K562 (cell line): ENCODE measurements at regions not wholly inside any gene's neighbourhood (a gene's known extent, or its start where the extent isn't known, plus 50 kb on each side); places are given as distances from the start of the nearest gene placed in this dataset.

ENCODE experiments used
- EGR1 ChIP-seq: fragments of 450-650 bp; conservative IDR thresholded peaks from 2 replicates; pipeline ENCODE4 v1.6.1; 2017; ENCODE audit warnings: mild to moderate bottlenecking
- EHMT2 ChIP-seq: fragments of 450-650 bp; IDR thresholded peaks from 2 replicates; pipeline ENCODE4 v1.6.1; 2018; ENCODE audit warnings: antibody characterized with exemption
- GABPA ChIP-seq: fragments of 200-800 bp; sonication (Bioruptor generic); conservative IDR thresholded peaks from 2 replicates; pipeline ENCODE4 v1.6.1; 2016; ENCODE audit warnings: low read depth, missing genetic modification characterization, missing compliant biosample characterization
- NBN ChIP-seq: fragments of 450-650 bp; IDR thresholded peaks from 2 replicates; pipeline ENCODE4 v1.6.1; 2016; ENCODE audit warnings: low read depth, mild to moderate bottlenecking
- POLR2AphosphoS5 ChIP-seq: IDR thresholded peaks from 2 replicates; pipeline ENCODE4 v1.6.1; 2011; ENCODE audit warnings: mild to moderate bottlenecking, low read depth, low read length, moderate library complexity; ENCODE audit not compliant: control insufficient read depth, insufficient read depth
- YY1 ChIP-seq, 3 experiments: IDR thresholded peaks; 2 replicates each; pipeline ENCODE4 v1.6.1; 2011; ENCODE audit warnings: low read length in 2 of 3, mild to moderate bottlenecking in 2 of 3, moderate library complexity in 2 of 3, borderline replicate concordance in 1 of 3, control low read depth in 1 of 3, low read depth in 1 of 3; ENCODE audit not compliant: insufficient read depth in 3 of 3, insufficient replicate concordance in 2 of 3, control insufficient read depth in 1 of 3, insufficient read length in 1 of 3; ENCODE audit errors: extremely low read depth in 1 of 3
- TF ChIP-seq, protein P1 (sequence below): sonication (generic); formaldehyde crosslinking; IDR thresholded peaks from 2 replicates; pipeline ENCODE4 v1.9.0; 2022; ENCODE audit warnings: mild to moderate bottlenecking, missing genetic modification reagents
- TF ChIP-seq, protein P2 (sequence below), 2 experiments: fragments of 450-650 bp; formaldehyde crosslinking in 1 of 2; IDR thresholded peaks; 2 replicates each; pipeline versions ENCODE4 v1.4.0 to v1.6.1; 2014 to 2020; ENCODE audit warnings: mild to moderate bottlenecking in 2 of 2, borderline replicate concordance in 1 of 2, low read depth in 1 of 2
- TF ChIP-seq, protein P3 (sequence below), 3 experiments: IDR thresholded peaks in 2 of 3; conservative IDR thresholded peaks in 1 of 3; 2 replicates each; pipeline ENCODE4 v1.5.1; 2011 to 2012; ENCODE audit warnings: low read length in 3 of 3, mild to moderate bottlenecking in 3 of 3, control low read depth in 2 of 3, improper control_type of control experiment in 1 of 3, inconsistent platforms in 1 of 3, low read depth in 1 of 3, mixed read lengths in 1 of 3, moderate library complexity in 1 of 3; ENCODE audit not compliant: insufficient read depth in 2 of 3
- TF ChIP-seq, protein P4 (sequence below), 2 experiments: fragments of 450-650 bp in 1 of 2; sonication (generic) in 1 of 2; formaldehyde crosslinking in 1 of 2; IDR thresholded peaks in 1 of 2; conservative IDR thresholded peaks in 1 of 2; 2 replicates each; pipeline versions ENCODE4 v1.6.1 to v1.8.1; 2016 to 2023; ENCODE audit warnings: mild to moderate bottlenecking in 2 of 2, moderate library complexity in 2 of 2, inconsistent platforms in 1 of 2, missing genetic modification reagents in 1 of 2
- TF ChIP-seq, protein P5 (sequence below), 2 experiments: fragments of 450-650 bp; conservative IDR thresholded peaks; 2 replicates each; pipeline ENCODE4 v1.6.1; 2017; ENCODE audit warnings: mild to moderate bottlenecking in 2 of 2, moderate library complexity in 2 of 2

DNA sequence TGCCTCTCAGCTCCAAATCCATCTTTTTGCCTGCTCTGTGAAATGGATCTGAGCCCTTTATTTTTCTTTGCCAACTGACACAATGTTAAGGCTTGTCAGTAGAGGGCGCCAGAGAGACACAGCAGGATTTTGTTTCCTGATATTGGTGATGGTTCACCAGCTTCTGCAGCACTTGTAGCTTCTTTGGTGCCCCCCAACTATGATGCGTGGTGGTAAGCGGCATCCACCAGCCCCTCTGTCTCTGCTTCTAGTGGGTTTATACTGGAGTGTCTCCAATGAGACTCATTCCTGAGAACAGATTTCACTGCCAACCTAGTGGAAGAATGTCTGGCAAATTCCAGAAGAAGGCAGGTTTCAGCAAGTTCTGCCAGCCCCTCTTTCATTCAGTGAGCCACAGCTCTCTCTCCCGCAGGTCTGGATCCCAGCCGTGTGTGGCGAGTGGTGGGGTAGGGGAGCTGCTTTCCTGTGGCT lies 471.9 kb upstream of the FRG2C start:
- TF ChIP-seq GABPA = no peak
- TF ChIP-seq EGR1 = no peak
- TF ChIP-seq POLR2AphosphoS5 = no peak
- TF ChIP-seq, protein P1, sequence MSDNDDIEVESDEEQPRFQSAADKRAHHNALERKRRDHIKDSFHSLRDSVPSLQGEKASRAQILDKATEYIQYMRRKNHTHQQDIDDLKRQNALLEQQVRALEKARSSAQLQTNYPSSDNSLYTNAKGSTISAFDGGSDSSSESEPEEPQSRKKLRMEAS = no peak
- no peak for TF ChIP-seq YY1 (IDR thresholded peaks at IDR 0.05; ENCODE audit: borderline replicate concordance in 1 of 3, control insufficient read depth in 1 of 3, extremely low read depth in 1 of 3, insufficient read depth in 3 of 3, insufficient read length in 1 of 3, insufficient replicate concordance in 2 of 3, low read depth in 1 of 3, low read length in 2 of 3)
- TF ChIP-seq, protein P2, sequence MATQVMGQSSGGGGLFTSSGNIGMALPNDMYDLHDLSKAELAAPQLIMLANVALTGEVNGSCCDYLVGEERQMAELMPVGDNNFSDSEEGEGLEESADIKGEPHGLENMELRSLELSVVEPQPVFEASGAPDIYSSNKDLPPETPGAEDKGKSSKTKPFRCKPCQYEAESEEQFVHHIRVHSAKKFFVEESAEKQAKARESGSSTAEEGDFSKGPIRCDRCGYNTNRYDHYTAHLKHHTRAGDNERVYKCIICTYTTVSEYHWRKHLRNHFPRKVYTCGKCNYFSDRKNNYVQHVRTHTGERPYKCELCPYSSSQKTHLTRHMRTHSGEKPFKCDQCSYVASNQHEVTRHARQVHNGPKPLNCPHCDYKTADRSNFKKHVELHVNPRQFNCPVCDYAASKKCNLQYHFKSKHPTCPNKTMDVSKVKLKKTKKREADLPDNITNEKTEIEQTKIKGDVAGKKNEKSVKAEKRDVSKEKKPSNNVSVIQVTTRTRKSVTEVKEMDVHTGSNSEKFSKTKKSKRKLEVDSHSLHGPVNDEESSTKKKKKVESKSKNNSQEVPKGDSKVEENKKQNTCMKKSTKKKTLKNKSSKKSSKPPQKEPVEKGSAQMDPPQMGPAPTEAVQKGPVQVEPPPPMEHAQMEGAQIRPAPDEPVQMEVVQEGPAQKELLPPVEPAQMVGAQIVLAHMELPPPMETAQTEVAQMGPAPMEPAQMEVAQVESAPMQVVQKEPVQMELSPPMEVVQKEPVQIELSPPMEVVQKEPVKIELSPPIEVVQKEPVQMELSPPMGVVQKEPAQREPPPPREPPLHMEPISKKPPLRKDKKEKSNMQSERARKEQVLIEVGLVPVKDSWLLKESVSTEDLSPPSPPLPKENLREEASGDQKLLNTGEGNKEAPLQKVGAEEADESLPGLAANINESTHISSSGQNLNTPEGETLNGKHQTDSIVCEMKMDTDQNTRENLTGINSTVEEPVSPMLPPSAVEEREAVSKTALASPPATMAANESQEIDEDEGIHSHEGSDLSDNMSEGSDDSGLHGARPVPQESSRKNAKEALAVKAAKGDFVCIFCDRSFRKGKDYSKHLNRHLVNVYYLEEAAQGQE (IDR thresholded peaks at IDR 0.05; ENCODE audit: borderline replicate concordance) = no peak; the same call in 1 of the 2 replicates
- TF ChIP-seq, protein P2 (CRISPR knock-in tag; IDR thresholded peaks at IDR 0.05; ENCODE audit: low read depth) = no peak
- TF ChIP-seq, protein P3, sequence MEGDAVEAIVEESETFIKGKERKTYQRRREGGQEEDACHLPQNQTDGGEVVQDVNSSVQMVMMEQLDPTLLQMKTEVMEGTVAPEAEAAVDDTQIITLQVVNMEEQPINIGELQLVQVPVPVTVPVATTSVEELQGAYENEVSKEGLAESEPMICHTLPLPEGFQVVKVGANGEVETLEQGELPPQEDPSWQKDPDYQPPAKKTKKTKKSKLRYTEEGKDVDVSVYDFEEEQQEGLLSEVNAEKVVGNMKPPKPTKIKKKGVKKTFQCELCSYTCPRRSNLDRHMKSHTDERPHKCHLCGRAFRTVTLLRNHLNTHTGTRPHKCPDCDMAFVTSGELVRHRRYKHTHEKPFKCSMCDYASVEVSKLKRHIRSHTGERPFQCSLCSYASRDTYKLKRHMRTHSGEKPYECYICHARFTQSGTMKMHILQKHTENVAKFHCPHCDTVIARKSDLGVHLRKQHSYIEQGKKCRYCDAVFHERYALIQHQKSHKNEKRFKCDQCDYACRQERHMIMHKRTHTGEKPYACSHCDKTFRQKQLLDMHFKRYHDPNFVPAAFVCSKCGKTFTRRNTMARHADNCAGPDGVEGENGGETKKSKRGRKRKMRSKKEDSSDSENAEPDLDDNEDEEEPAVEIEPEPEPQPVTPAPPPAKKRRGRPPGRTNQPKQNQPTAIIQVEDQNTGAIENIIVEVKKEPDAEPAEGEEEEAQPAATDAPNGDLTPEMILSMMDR (IDR thresholded peaks at IDR 0.05 in 2 of 3, conservative IDR thresholded peaks at IDR 0.05 in 1 of 3; ENCODE audit: insufficient read depth in 2 of 3, low read depth in 1 of 3, low read length in 3 of 3) = peak; percentile 65 to 71 (median 67)
- TF ChIP-seq, protein P4, sequence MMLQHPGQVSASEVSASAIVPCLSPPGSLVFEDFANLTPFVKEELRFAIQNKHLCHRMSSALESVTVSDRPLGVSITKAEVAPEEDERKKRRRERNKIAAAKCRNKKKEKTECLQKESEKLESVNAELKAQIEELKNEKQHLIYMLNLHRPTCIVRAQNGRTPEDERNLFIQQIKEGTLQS (IDR thresholded peaks at IDR 0.05) = no peak
- TF ChIP-seq, protein P4 (CRISPR knock-in tag; conservative IDR thresholded peaks at IDR 0.05) = no peak
- no peak for TF ChIP-seq EHMT2
- TF ChIP-seq, protein P5, sequence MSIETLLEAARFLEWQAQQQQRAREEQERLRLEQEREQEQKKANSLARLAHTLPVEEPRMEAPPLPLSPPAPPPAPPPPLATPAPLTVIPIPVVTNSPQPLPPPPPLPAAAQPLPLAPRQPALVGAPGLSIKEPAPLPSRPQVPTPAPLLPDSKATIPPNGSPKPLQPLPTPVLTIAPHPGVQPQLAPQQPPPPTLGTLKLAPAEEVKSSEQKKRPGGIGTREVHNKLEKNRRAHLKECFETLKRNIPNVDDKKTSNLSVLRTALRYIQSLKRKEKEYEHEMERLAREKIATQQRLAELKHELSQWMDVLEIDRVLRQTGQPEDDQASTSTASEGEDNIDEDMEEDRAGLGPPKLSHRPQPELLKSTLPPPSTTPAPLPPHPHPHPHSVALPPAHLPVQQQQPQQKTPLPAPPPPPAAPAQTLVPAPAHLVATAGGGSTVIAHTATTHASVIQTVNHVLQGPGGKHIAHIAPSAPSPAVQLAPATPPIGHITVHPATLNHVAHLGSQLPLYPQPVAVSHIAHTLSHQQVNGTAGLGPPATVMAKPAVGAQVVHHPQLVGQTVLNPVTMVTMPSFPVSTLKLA (conservative IDR thresholded peaks at IDR 0.05) = no peak
- no peak for TF ChIP-seq NBN
